OCI-LY1 (cell line): ENCODE measurements at regions not wholly inside any gene's neighbourhood (a gene's known extent, or its start where the extent isn't known, plus 50 kb on each side); places are given as distances from the start of the nearest gene placed in this dataset.

Experiments
- EZH2 ChIP-seq: fragments of 200-600 bp; sonication (generic), shearing (Covaris generic); IDR thresholded peaks from 2 replicates; pipeline ENCODE4 v1.8.0; 2017; ENCODE audit warnings: borderline replicate concordance, mixed run types, mild to moderate bottlenecking, antibody characterized with exemption, low read length, moderate library complexity, mixed read lengths
- TF ChIP-seq, protein P1 (sequence below): fragments of 200-600 bp; sonication (generic), shearing (Covaris generic); IDR thresholded peaks from 2 replicates; pipeline ENCODE4 v1.5.1; 2017; ENCODE audit warnings: mild to moderate bottlenecking, antibody characterized with exemption, low read length, moderate library complexity, mixed read lengths

DNA sequence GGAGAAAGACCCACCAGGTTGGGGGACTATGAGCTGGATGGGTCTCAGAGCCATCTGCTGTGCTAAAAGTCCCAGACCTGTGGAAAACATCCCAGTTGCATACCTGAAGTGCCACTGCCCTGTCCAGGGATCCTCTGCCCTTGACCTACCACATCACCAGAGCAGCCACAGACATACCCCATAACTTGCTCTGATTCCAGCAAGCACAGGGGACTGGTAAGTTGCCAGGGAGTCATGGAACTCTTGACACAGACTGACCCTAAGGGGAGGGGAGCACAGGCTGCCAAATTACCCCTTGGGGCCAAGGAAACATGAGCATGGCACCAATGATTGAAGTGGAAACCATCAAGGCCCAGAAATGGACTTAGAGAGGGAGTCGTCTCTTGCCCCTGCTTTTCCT, 1335.1 kb upstream of the ALCAM start:
- TF ChIP-seq, protein P1, sequence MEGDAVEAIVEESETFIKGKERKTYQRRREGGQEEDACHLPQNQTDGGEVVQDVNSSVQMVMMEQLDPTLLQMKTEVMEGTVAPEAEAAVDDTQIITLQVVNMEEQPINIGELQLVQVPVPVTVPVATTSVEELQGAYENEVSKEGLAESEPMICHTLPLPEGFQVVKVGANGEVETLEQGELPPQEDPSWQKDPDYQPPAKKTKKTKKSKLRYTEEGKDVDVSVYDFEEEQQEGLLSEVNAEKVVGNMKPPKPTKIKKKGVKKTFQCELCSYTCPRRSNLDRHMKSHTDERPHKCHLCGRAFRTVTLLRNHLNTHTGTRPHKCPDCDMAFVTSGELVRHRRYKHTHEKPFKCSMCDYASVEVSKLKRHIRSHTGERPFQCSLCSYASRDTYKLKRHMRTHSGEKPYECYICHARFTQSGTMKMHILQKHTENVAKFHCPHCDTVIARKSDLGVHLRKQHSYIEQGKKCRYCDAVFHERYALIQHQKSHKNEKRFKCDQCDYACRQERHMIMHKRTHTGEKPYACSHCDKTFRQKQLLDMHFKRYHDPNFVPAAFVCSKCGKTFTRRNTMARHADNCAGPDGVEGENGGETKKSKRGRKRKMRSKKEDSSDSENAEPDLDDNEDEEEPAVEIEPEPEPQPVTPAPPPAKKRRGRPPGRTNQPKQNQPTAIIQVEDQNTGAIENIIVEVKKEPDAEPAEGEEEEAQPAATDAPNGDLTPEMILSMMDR, result no peak
- no peak for TF ChIP-seq EZH2
